ENCODE measurements at regions not wholly inside any gene's neighbourhood (a gene's known extent, or its start where the extent isn't known, plus 50 kb on each side); places are given as distances from the start of the nearest gene placed in this dataset.

- TF ChIP-seq CTCF (IDR thresholded peaks at IDR 0.05) = no peak
- TF ChIP-seq EP300 (IDR thresholded peaks at IDR 0.05) = no peak
- TF ChIP-seq POLR2A (IDR thresholded peaks at IDR 0.05) = no peak
Observed at GRCh38 chr5:67793418-67793817, 422.1 kb upstream of the PIK3R1 start.
